H1 (cell line): ENCODE measurements at regions not wholly inside any gene's neighbourhood (a gene's known extent, or its start where the extent isn't known, plus 50 kb on each side); places are given as distances from the start of the nearest gene placed in this dataset.

Source experiments
- CTCF ChIA-PET: fragments of 300-600 bp; sonication (Branson Sonifier 250); formaldehyde crosslinking; loops from one replicate; lab custom pipeline; 2021; ENCODE audit not compliant: partially characterized antibody; lab: Charles Lee
- POLR2A ChIA-PET: fragments of 300-600 bp; sonication (Branson Sonifier 250); formaldehyde crosslinking; loops from one replicate; lab custom pipeline; 2021; ENCODE audit warnings: inconsistent platforms; ENCODE audit not compliant: partially characterized antibody; lab: Charles Lee
- DNase-seq, 2 experiments: peaks; one replicate each; pipeline versions ENCODE4 v3.0.0 to v3.0.0-alpha.2; 2010 to 2022; ENCODE audit warnings: low spot score in 2 of 2, low read depth in 1 of 2, mixed read lengths in 1 of 2
- FAIRE-seq: peaks from 2 replicates; lab custom pipeline; 2011; peaks lifted over from hg19 to GRCh38; lab: Jason Lieb, UNC
- H2AFZ ChIP-seq: 2 replicates; pipeline ENCODE4 v1.8.1; 2012; ENCODE audit warnings: low read length, inconsistent platforms
- H2AK5ac ChIP-seq: 2 replicates; pipeline ENCODE4 v1.6.1; 2013; ENCODE audit warnings: low read depth, low read length
- H2BK120ac ChIP-seq: replicated peaks from 2 replicates; pipeline ENCODE3; 2013; ENCODE audit warnings: low read depth, low read length, inconsistent platforms
- H2BK12ac ChIP-seq: 2 replicates; pipeline ENCODE4 v1.6.1; 2013; ENCODE audit warnings: low read depth, low read length
- H2BK15ac ChIP-seq: 2 replicates; pipeline ENCODE4 v1.6.1; 2013; ENCODE audit warnings: low read length
- H2BK20ac ChIP-seq: 2 replicates; pipeline ENCODE4 v1.6.1; 2013; ENCODE audit warnings: low read length
- H2BK5ac ChIP-seq: 2 replicates; pipeline ENCODE4 v1.6.1; 2013; ENCODE audit warnings: low read depth, low read length
- H3K14ac ChIP-seq: 2 replicates; pipeline ENCODE4 v1.6.1; 2013; ENCODE audit warnings: inconsistent platforms; ENCODE audit not compliant: insufficient read length
- H3K18ac ChIP-seq: 2 replicates; pipeline ENCODE4 v1.6.1; 2013; ENCODE audit warnings: low read length; ENCODE audit errors: extremely low read depth
- H3K23ac ChIP-seq: 2 replicates; pipeline ENCODE4 v1.6.1; 2013; ENCODE audit warnings: inconsistent platforms; ENCODE audit not compliant: insufficient read length
- H3K23me2 ChIP-seq: 2 replicates; pipeline ENCODE4 v1.6.1; 2013; ENCODE audit warnings: low read depth, low read length
- H3K27ac ChIP-seq: 2 replicates; pipeline ENCODE4 v1.6.1; 2011; ENCODE audit warnings: low read depth, low read length, inconsistent platforms
- H3K27me3 ChIP-seq, 4 experiments: replicated peaks in 1 of 4; 1 replicate in 1 of 4; 2 replicates in 3 of 4; pipeline versions ENCODE4 v1.6.1 to v1.8.1; 2011 to 2013; ENCODE audit warnings: low read length in 3 of 4, mild to moderate bottlenecking in 3 of 4, inconsistent platforms in 2 of 4, mixed read lengths in 2 of 4, moderate library complexity in 1 of 4; ENCODE audit not compliant: control insufficient read depth in 3 of 4, insufficient read depth in 3 of 4; ENCODE audit errors: extremely low read depth in 1 of 4
- H3K36me3 ChIP-seq, 4 experiments: 2 replicates each; pipeline versions ENCODE4 v1.6.1 to v1.8.1; 2011 to 2013; ENCODE audit warnings: mild to moderate bottlenecking in 4 of 4, low read length in 3 of 4, moderate library complexity in 2 of 4, control low read depth in 1 of 4, inconsistent platforms in 1 of 4; ENCODE audit not compliant: insufficient read depth in 4 of 4, control insufficient read depth in 2 of 4
- H3K4ac ChIP-seq: replicated peaks from 2 replicates; pipeline ENCODE3; 2013; ENCODE audit warnings: low read length, low read depth, mixed read lengths, inconsistent platforms; ENCODE audit not compliant: insufficient read length
- H3K4me1 ChIP-seq, 4 experiments: replicated peaks in 1 of 4; 1 replicate in 1 of 4; 2 replicates in 3 of 4; pipeline versions ENCODE4 v1.6.1 to v1.8.1; 2011 to 2013; ENCODE audit warnings: low read length in 3 of 4, inconsistent platforms in 2 of 4, mixed read lengths in 1 of 4; ENCODE audit not compliant: insufficient read depth in 4 of 4, control insufficient read depth in 3 of 4
- H3K4me2 ChIP-seq, 2 experiments: 2 replicates each; pipeline versions ENCODE4 v1.6.1 to v1.8.1; 2011 to 2013; ENCODE audit warnings: low read depth in 2 of 2, low read length in 2 of 2, control low read depth in 1 of 2, inconsistent platforms in 1 of 2, mild to moderate bottlenecking in 1 of 2; ENCODE audit not compliant: insufficient read depth in 1 of 2
- H3K4me3 ChIP-seq, 4 experiments: fragments of 200-600, 300-600 bp in 1 of 4; sonication (generic), shearing (Covaris generic), sonication (Bioruptor Twin) in 1 of 4; 2 replicates each; pipeline versions ENCODE4 v1.5.1 to v1.8.1; 2011 to 2016; ENCODE audit warnings: low read length in 4 of 4, low read depth in 3 of 4, control low read depth in 2 of 4, inconsistent platforms in 2 of 4, mild to moderate bottlenecking in 2 of 4, mixed read lengths in 1 of 4, moderate library complexity in 1 of 4; ENCODE audit not compliant: insufficient read depth in 2 of 4; ENCODE audit errors: extremely low read depth in 1 of 4
- H3K56ac ChIP-seq: replicated peaks from 2 replicates; pipeline ENCODE3; 2013; ENCODE audit warnings: low read depth, mild to moderate bottlenecking, mixed read lengths, low read length, inconsistent platforms; ENCODE audit not compliant: insufficient read length
- H3K79me1 ChIP-seq: 2 replicates; pipeline ENCODE4 v1.6.1; 2013; ENCODE audit warnings: low read depth, low read length, control low read depth
- H3K79me2 ChIP-seq, 2 experiments: 2 replicates each; pipeline versions ENCODE4 v1.6.1 to v1.8.1; 2012 to 2013; ENCODE audit warnings: low read length in 2 of 2, mild to moderate bottlenecking in 2 of 2, inconsistent platforms in 1 of 2; ENCODE audit not compliant: insufficient read depth in 2 of 2, control insufficient read depth in 1 of 2
- H3K9ac ChIP-seq, 4 experiments: replicated peaks in 1 of 4; 1 replicate in 1 of 4; 2 replicates in 3 of 4; pipeline versions ENCODE4 v1.6.1 to v1.8.1; 2011 to 2013; ENCODE audit warnings: low read depth in 3 of 4, low read length in 3 of 4, control low read depth in 2 of 4, mild to moderate bottlenecking in 2 of 4, moderate library complexity in 2 of 4, inconsistent platforms in 1 of 4; ENCODE audit errors: extremely low read depth in 1 of 4
- H3K9me3 ChIP-seq, 2 experiments: 2 replicates each; pipeline versions ENCODE4 v1.6.1 to v1.8.1; 2012 to 2013; ENCODE audit warnings: mild to moderate bottlenecking in 2 of 2, moderate library complexity in 2 of 2, control low read depth in 1 of 2, inconsistent platforms in 1 of 2, low read depth in 1 of 2, low read length in 1 of 2, mixed read lengths in 1 of 2; ENCODE audit not compliant: insufficient read depth in 2 of 2
- H4K20me1 ChIP-seq, 2 experiments: replicated peaks in 1 of 2; 2 replicates each; pipeline versions ENCODE3 to v1.8.1; 2011 to 2013; ENCODE audit warnings: inconsistent platforms in 2 of 2, low read length in 2 of 2, mild to moderate bottlenecking in 1 of 2; ENCODE audit not compliant: insufficient read depth in 2 of 2, control insufficient read depth in 1 of 2
- H4K5ac ChIP-seq: 2 replicates; pipeline ENCODE4 v1.6.1; 2013; ENCODE audit warnings: low read length, low read depth, mixed read lengths, inconsistent platforms; ENCODE audit not compliant: insufficient read length
- H4K8ac ChIP-seq: 2 replicates; pipeline ENCODE4 v1.8.0; 2013; ENCODE audit warnings: mild to moderate bottlenecking, moderate library complexity, low read length, inconsistent platforms; ENCODE audit not compliant: insufficient read depth; ENCODE audit errors: extremely low read depth
- H4K91ac ChIP-seq: replicated peaks from 2 replicates; pipeline ENCODE3; 2013; ENCODE audit warnings: low read length, mixed read lengths, inconsistent platforms; ENCODE audit not compliant: insufficient read length
- ATF2 ChIP-seq: IDR thresholded peaks from 2 replicates; pipeline ENCODE4 v1.6.1; 2012; ENCODE audit warnings: low read length, inconsistent platforms
- BACH1 ChIP-seq: IDR thresholded peaks from 2 replicates; pipeline ENCODE4 v1.6.1; 2012; ENCODE audit warnings: low read length, improper control_type of control experiment
- CHD2 ChIP-seq: IDR thresholded peaks from 2 replicates; pipeline ENCODE4 v1.6.1; 2012; ENCODE audit warnings: low read length, improper control_type of control experiment
- EZH2 ChIP-seq: fragments of 200-600 bp; sonication (generic); IDR thresholded peaks from 2 replicates; pipeline ENCODE4 v1.7.1; 2012; ENCODE audit warnings: low read depth, mild to moderate bottlenecking, moderate library complexity, low read length, inconsistent platforms; ENCODE audit not compliant: severe bottlenecking
- TBP ChIP-seq: IDR thresholded peaks from 2 replicates; pipeline ENCODE4 v1.6.1; 2011; ENCODE audit warnings: low read depth, low read length, improper control_type of control experiment
- TCF12 ChIP-seq: IDR thresholded peaks from 2 replicates; pipeline ENCODE4 v1.6.1; 2011; ENCODE audit warnings: low read depth, mild to moderate bottlenecking, low read length
- WGBS, 2 experiments: shearing (Covaris generic) in 1 of 2; methylation state at CpG; one replicate each; pipeline versions ENCODE4 v1.1.6 to v1.1.7; 2013 to 2015; ENCODE audit warnings: low lambda C conversion rate in 2 of 2, mixed read lengths in 2 of 2, inconsistent platforms in 1 of 2, low coverage in 1 of 2, missing lambda C conversion rate in 1 of 2; ENCODE audit not compliant: insufficient replicate concordance in 2 of 2, insufficient coverage in 1 of 2, insufficient read length in 1 of 2; ENCODE audit errors: extremely low coverage in 1 of 2, missing lambda C conversion rate in 1 of 2; 5-methylcytosine and 5-hydroxymethylcytosine counted together

GRCh38 chr4:183808097-183808456 is 97.0 kb upstream of the STOX2 start:
- no peak overlapping the region for H2BK5ac ChIP-seq
- FAIRE-seq (peak; percentile 45), DNase-seq (no peak)
- no peak overlapping the region for H3K14ac ChIP-seq
- H3K4me1 ChIP-seq: 0 out of 7 replicates have a peak, but pooled peaks cover 0 to 3% (median 0%) of the 10 kb centered on the region in 4 experiments
- no peak overlapping the region for H4K91ac ChIP-seq
- no peak overlapping the region for H3K56ac ChIP-seq
- WGBS, 2 experiments: 70% methylated on average over 9 of the region's 9 CpGs; no CpG with 5 or more reads in 1 of the 2 experiments
- ChIA-PET CTCF (no interaction called here), POLR2A (no interaction called here)
- H2BK120ac ChIP-seq: no peak overlapping the region
- no peaks in the 10 kb centered on the region for H3K23me2 ChIP-seq
- no peak overlapping the region for H4K8ac ChIP-seq
- H2BK20ac ChIP-seq: no peak overlapping the region
- no peaks in the 10 kb centered on the region for H3K36me3 ChIP-seq
- H2AK5ac ChIP-seq: no peak overlapping the region
- H4K5ac ChIP-seq: no peak overlapping the region
- H2BK15ac ChIP-seq: no peak overlapping the region
- no peaks in the 10 kb centered on the region for H3K79me1 ChIP-seq
- no peak overlapping the region for H3K27ac ChIP-seq
- no peaks in the 10 kb centered on the region for H3K9me3 ChIP-seq
- no peaks in the 10 kb centered on the region for H4K20me1 ChIP-seq
- H2AFZ ChIP-seq: no peak overlapping the region
- no peak overlapping the region for H3K9ac ChIP-seq
- no peak overlapping the region for H3K4ac ChIP-seq
- no peaks in the 10 kb centered on the region for H3K27me3 ChIP-seq
- H3K4me2 ChIP-seq: no peak overlapping the region
- no peak overlapping the region for H3K23ac ChIP-seq
- no peak overlapping the region for H3K4me3 ChIP-seq
- no peaks in the 10 kb centered on the region; a peak in 1 of 4 replicates for H3K79me2 ChIP-seq
- H3K18ac ChIP-seq: no peak overlapping the region
- H2BK12ac ChIP-seq: no peak overlapping the region
- TF ChIP-seq TCF12 (no peak), ATF2 (no peak), TBP (no peak), CHD2 (no peak), EZH2 (no peak), BACH1 (no peak)
